Glomerular endothelial cell (primary cell): ENCODE measurements at regions not wholly inside any gene's neighbourhood (a gene's known extent, or its start where the extent isn't known, plus 50 kb on each side); places are given as distances from the start of the nearest gene placed in this dataset.
"Not testable (repeated sequence)": the region's sequence is repeated elsewhere in the genome, so short reads cannot be mapped to it uniquely, and the experiment has no call there.

Source experiments
- DNase-seq: peaks from one replicate; pipeline ENCODE4 v3.0.0-alpha.2; 2011; ENCODE audit warnings: low read depth, low spot score; ENCODE audit errors: extremely low read depth

GRCh38 chr10:53357587-53357986 is 585.0 kb upstream of the MBL2 start:
- DNase-seq, result no peak

- DNase-seq, result no peak
These were observed 584.2 kb upstream of the MBL2 start for GRCh38 chr10:53356616-53357349.

- DNase-seq, result not testable (repeated sequence)
These were observed 569.9 kb upstream of the MBL2 start for GRCh38 chr10:53342531-53342930.

DNA sequence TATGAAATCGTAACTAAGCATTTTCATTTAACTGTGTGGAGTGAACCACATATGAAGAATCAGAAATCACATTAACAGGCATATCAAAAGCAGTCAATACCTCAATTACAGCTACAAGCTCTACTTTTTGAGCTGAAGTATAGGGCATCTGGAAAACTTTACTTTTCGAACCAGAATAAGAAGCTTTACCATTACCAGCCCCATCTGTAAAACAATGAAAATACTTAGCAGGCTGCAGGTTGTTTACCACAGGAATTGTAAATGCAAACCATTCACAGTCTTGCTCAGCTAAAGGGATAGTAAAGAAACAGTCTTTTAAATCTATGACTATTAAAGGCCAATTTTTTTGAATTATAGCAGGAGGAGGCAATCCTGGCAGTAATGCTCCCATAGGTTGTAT is 565.6 kb upstream of the MBL2 start:
- not testable (repeated sequence) for DNase-seq

- not testable (repeated sequence) for DNase-seq
These were observed 563.3 kb upstream of the MBL2 start for GRCh38 chr10:53335803-53336422.

GRCh38 chr10:53331460-53331859 is 558.9 kb upstream of the MBL2 start:
- DNase-seq, result no peak

- not testable (repeated sequence) for DNase-seq
These were observed 554.1 kb upstream of the MBL2 start for GRCh38 chr10:53326401-53327305.

GRCh38 chr10:53325066-53325465 is 552.5 kb upstream of the MBL2 start:
- DNase-seq, result no peak

DNA sequence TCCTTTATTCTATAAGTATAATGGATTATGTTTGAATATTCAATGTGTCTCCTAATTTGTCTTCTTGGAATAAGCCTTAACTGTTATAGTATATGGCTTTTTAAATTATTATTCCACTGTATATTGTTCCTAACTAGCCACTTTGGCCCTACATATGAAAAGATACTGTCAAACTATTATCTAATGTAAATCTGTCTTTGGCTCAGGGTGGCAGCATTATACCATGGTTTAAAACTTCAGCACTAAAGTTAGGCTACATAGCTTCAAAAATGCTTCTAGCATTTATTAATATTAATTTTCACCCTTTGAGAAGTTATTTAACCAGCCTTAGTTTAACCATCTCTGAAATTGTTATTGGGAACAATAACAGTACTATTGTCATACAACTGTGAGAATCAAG is 543.1 kb upstream of the MBL2 start:
- no peak for DNase-seq

- peak; percentile 77 for DNase-seq
These were observed 542.3 kb upstream of the MBL2 start for GRCh38 chr10:53314876-53315275.

- no peak for DNase-seq
These were observed 525.9 kb upstream of the MBL2 start for GRCh38 chr10:53298443-53298842.

DNA sequence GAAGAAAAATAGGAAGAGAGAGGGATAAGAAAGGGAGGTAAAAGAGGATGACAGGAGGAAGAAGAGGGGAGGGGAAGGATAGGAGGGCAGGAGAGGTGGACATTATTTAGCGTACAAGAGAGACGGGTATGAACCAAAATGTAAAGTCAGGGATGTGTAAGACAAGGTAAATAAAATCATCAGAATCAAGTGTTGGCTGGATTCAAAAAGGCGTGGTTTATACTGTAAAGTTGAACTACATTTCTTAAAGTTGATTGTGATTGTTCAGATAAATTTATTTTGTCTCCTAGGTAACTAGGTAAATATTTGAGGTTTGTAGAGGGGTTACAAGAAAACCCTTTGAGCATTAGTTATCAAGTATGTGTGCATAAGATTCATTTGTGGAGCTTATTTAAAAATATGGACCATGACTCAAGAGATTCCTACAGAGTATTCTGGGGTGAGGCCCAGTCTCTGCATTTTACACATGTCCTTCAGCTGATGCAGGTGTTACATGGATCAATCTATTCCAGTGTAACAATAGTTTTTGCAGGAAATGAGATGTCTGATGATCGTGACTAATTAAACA is 512.1 kb upstream of the MBL2 start:
- DNase-seq, result no peak

- no peak for DNase-seq
These were observed 504.2 kb upstream of the MBL2 start for GRCh38 chr10:53276797-53277196.

- DNase-seq, result no peak
These were observed 496.9 kb upstream of the MBL2 start for GRCh38 chr10:53269482-53269881.

DNA sequence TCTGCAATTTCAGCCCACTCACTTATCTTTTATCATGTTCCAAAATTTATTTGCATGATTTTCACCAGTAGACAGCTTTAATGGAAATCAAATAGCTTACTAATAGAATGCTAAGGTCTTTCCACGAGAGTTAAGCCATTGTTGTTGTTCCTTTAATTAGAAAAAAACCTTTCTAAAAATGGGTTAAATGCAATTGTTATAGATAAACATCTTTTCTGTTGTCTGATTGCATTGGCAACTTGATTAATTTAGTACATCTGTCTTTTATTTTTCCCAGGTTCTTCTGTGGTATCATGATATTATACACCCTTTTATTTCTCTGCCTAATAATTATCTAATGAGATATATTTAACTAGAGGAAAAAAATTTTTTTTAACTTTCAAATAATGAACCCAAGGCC is 487.6 kb upstream of the MBL2 start:
- no peak for DNase-seq

DNA sequence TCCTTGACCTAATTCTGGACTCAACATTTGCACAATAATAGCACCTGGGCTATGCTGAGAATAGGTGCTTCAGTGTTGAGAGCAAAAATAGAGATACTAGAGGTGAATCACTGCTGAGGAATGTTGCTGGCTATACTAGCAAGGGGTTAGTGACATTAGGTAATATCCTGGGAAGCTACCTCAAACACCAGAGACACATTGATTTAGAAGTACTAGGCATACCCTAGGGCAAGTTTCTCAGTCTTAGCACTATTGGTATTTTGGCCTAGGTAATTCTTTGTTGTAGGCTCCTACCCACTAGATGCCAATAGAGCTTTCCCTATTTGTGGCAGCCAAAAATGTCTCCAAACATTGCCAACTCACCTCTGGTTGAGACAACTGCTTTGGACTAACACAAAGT is 484.0 kb upstream of the MBL2 start:
- no peak for DNase-seq

GRCh38 chr10:53255661-53256205 is 483.1 kb upstream of the MBL2 start:
- DNase-seq, result no peak

DNA sequence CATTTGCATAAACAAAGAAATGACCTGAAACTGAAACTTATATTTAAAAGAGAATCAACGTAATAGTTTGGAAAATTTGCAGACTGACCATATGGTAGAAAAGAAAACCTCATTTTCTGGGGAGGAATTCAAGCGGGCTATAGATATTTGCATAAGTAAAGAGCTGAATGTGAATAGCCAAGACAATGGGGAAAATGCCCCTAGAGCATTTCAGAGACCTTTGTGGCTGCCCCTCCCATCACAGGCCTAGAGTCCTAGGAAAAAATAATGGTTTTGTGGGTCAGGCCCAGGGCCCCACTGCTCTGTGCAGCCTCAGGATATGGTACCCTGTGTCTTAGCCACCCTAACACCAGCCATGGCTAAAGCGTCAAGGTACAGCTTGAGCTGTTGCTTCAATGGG is 480.6 kb upstream of the MBL2 start:
- DNase-seq, result no peak

DNA sequence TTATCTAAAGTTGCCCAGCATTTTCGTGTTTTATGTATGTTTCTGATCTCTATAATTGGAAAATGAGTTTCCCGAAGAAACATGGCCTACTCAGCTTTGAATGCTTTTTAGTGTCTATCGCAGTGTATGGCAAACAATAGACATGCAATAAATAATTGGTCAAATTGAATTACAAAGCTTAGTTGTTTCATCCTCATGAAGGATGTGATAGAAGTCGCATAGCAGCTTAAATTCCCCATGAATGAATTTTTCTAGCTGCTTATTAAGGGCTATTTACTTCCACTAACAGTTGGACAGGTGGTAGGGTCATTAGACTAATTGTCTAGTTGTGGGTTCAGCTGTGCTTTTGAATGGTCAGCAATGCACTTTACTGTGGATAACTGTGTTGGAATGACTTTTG is 467.3 kb upstream of the MBL2 start:
- DNase-seq, result no peak

GRCh38 chr10:53236941-53237340 is 464.4 kb upstream of the MBL2 start:
- no peak for DNase-seq

DNA sequence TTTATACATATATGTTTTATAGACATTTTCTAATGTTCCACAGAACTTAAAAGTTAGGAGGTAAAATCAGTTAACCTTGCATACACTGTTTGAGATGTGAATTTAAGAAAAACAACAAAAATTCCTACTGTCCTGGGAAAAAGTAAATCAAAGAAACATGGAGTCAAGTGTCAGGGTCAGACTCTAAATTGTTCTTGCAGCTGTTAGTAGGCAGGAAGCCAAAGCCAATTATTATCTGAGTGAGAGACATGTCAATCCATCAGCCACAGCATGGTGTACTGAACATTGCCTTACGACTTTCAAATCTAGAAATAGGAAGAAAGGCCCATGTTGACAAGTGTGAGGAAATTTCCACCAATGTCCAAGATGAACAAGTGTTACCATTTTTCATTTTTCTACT is 461.2 kb upstream of the MBL2 start:
- no peak for DNase-seq
